ENCODE measurements at regions not wholly inside any gene's neighbourhood (a gene's known extent, or its start where the extent isn't known, plus 50 kb on each side); places are given as distances from the start of the nearest gene placed in this dataset.
"Not testable (repeated sequence)": the region's sequence is repeated elsewhere in the genome, so short reads cannot be mapped to it uniquely, and the experiment has no call there.

- not testable (repeated sequence) for TF ChIP-seq RAD21 (IDR thresholded peaks at IDR 0.05; ENCODE audit: low read length); SMC3 (IDR thresholded peaks at IDR 0.05; ENCODE audit: low read depth, low read length); RCOR1 (IDR thresholded peaks at IDR 0.05; ENCODE audit: insufficient replicate concordance, low read length)
- TF ChIP-seq, protein P1, sequence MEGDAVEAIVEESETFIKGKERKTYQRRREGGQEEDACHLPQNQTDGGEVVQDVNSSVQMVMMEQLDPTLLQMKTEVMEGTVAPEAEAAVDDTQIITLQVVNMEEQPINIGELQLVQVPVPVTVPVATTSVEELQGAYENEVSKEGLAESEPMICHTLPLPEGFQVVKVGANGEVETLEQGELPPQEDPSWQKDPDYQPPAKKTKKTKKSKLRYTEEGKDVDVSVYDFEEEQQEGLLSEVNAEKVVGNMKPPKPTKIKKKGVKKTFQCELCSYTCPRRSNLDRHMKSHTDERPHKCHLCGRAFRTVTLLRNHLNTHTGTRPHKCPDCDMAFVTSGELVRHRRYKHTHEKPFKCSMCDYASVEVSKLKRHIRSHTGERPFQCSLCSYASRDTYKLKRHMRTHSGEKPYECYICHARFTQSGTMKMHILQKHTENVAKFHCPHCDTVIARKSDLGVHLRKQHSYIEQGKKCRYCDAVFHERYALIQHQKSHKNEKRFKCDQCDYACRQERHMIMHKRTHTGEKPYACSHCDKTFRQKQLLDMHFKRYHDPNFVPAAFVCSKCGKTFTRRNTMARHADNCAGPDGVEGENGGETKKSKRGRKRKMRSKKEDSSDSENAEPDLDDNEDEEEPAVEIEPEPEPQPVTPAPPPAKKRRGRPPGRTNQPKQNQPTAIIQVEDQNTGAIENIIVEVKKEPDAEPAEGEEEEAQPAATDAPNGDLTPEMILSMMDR (conservative IDR thresholded peaks at IDR 0.05; ENCODE audit: low read depth, low read length), result not testable (repeated sequence)
These were observed 69.7 kb upstream of the CCN2 start for GRCh38 chr6:132020918-132021317.

All from IMR-90 (cell line).